HG03521 (cell line): ENCODE measurements at regions not wholly inside any gene's neighbourhood (a gene's known extent, or its start where the extent isn't known, plus 50 kb on each side); places are given as distances from the start of the nearest gene placed in this dataset.
A peak's percentile ranks its signal among the peaks of the same experiment; 100 is the strongest.

Experiments used
- ATAC-seq: cut with Tn5 transposase; IDR thresholded peaks from one replicate; pipeline ENCODE4 v1.9.1; 2021; ENCODE audit warnings: mild to moderate bottlenecking, moderate library complexity; ENCODE audit not compliant: unreplicated experiment

DNA sequence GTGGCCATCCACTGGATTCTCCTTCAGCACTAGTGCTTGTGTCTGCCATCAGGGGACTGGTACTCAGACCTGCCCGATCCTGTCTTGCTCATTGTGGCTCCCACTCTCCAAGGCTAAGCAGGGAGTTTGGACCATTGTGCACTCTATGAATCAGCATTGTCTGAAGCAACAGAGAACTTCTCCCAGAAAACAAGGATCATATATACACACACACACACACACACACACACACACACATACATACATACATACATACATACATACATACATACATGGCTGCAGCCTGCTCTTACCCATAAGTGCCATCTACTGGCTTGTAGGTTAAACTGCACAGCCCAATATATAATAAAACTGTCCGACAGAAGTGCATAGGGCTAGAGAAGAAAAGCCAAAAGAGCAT is 345.3 kb upstream of the LCORL start:
- ATAC-seq: no peak

DNA sequence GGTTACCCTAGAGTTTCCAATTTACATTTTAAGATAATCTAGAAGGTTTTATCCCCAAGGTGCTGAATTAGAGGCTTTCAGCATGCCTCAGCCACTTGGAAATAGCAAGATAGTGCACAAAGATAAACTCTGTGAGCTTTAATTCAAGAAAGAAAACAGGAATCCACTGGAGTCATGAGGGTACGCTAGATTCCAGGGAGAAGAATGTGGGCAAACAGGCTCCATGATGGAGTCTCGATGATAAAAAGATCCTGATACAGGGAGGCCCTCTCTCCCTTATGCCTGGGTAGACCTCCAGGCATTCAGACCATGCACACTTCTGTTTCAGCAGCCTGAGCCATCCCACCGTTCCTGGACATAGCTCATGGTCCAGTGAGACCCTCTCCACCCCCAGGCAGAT is 344.6 kb upstream of the LCORL start:
- ATAC-seq: no peak

DNA sequence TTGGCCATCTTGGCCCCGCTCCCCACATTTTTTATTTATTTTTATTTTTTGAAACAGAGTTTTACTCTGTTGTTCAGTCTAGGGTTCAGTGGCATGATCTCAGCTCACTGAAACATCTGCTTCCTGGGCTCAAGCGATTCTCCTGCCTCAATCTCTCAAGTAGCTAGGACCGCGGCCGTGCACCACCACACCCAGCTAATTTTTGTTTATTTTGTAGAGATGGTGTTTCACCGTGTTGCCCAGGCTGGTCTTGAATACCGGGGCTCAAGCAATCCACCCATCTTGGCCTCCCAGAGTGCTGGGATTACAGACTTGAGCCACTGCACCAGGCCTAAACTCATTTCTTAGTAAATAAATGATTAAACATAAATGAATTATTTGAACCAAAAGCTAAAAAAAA is 322.0 kb upstream of the LCORL start:
- ATAC-seq: no peak

- ATAC-seq: no peak
Observed at GRCh38 chr4:18342847-18343246, 321.3 kb upstream of the LCORL start.

DNA sequence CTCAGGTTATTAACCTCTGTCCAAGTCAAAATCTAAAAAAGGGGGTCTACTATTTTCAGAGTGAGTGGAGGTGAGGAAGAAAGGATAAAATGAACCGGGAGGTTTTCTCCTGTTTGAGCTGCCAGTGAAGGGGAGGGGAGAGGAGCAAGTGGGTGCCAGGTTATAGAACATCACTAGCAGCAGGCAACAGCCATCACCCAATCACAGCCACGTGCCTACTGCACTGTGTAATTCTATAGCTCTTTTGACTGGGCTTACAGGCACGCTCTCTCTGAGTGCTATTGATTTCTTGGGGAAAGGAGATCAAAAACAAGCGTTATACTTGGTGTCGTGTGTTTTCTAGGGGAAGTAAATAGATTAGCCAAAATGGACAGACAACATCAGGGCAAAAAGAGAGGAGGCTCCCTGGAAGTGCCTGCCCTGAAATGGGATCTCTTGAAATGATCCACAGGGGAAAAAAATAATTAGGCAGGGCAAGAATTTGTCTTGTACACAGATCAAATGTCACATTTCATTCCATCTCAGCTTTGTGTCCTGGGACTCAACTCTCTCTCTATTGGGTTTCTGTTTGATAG is 300.5 kb upstream of the LCORL start:
- ATAC-seq: no peak

DNA sequence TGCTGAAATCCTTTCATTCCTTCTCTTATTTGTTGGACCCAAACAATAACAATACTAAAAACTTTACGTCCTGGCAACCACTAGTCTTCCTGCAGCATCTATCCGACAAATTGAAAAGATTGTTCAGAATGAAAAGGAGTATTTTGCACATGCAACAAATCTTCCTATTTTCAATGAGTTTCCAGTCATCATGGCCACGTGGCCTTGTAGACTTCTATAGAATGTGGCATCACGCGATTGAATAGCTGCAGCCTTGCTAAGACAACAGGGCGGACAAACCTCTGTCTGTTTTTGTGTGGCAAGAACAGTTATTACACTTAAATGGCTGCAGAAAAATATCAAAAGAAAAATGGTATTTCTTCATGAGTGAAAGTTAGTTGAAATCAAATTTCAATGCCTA is 297.9 kb upstream of the LCORL start:
- no peak for ATAC-seq

- ATAC-seq: no peak
Observed at GRCh38 chr4:18318682-18319388, 297.3 kb upstream of the LCORL start.

- ATAC-seq: no peak
Observed at GRCh38 chr4:18314731-18315130, 293.2 kb upstream of the LCORL start.

DNA sequence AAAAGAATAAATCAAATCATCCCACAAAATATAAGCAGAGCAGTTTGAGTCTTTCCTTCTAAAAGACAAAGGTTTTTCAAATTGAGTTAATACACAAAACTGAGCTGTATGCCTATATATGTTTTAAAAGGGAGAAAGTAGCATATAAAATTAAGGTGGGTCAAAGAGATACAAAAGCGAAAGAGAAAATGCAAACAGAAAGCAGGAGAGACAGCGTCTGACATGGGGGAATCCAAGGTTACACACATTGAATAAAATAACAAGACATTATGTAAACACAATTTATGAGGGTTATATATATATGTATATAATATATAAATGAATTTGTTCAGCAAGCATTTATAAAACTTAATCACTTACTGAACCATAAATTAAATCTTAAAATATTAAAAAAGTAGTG is 276.1 kb upstream of the LCORL start:
- peak; percentile 45 for ATAC-seq

GRCh38 chr4:18296411-18296810 is 274.9 kb upstream of the LCORL start:
- ATAC-seq: no peak

GRCh38 chr4:18294846-18295245 is 273.3 kb upstream of the LCORL start:
- no peak for ATAC-seq

GRCh38 chr4:18294021-18294420 is 272.5 kb upstream of the LCORL start:
- no peak for ATAC-seq

DNA sequence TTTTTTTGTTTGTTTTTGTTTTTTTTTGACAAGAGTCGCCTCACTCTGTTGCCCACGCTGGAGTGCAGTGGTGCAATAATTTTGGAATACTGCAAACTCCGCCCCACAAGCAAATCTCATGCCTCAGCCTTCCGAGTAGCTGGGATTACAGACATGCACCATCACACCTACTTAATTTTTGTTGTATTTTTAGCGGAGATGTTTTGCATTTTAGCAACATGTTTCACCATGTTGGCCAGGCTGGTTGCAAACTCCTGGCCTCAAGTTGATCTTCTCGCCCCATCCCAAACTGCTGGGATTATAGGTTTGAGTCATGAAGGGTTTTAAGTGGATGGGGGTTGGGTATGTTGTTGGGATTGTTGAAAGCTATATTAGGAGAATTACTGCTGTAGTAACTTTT is 270.9 kb upstream of the LCORL start:
- no peak for ATAC-seq

DNA sequence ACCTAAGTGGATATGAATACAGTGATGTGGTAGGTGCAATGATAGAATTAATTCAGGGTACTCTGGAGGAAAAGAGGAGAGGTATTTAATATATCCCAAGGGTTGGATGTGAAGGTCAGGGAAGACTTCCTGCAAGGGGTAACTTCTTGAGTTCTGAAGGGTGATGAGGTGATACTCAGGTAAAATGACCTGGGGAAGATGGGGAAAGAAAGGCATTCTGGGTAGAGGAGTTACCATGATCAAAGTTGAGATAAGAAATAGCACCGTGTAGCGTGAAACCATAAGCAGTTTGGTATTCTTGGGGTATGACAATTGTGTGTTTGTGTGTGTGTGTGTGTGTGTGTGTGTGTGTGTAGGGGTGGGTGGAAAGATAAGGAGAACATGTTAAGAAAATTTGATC is 270.4 kb upstream of the LCORL start:
- no peak for ATAC-seq

DNA sequence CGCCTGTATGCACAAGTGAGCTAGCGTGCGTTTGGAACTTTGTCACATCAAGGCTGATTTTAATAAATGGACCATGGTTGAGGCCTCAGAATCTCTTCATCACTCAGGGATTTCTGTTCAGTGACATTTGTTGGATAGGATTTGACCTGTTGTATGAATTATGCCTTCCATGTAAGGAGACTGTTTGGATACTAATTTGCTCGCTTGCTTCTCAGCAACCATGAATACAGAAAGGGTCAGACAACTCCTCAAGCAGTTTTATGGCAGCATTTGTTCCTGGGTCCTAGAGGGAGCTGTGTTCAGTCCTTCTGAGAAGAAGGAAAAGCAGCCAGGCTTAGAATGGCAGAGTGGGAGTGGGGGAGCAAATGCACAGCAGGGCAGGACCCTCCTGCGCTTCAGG is 269.7 kb upstream of the LCORL start:
- ATAC-seq: no peak

DNA sequence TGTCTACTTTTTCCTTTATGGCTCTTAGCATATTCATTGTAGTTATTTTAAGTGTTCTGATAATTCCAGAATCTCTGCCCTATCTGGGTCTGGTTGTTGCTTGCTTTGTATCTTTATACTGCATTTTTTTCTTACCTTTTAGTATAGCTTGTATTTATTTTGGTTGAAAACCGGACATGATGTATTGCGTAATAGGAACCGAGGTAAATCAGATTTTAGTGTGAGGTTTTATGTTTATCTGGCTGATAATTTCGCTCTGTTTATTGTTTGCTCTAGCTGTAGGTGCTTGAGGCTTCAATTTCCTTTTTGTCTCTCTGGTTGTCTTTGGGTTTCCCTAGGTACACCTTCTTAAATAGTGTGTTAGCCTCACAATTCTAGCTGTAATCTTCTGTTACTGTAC is 263.8 kb upstream of the LCORL start:
- no peak for ATAC-seq

DNA sequence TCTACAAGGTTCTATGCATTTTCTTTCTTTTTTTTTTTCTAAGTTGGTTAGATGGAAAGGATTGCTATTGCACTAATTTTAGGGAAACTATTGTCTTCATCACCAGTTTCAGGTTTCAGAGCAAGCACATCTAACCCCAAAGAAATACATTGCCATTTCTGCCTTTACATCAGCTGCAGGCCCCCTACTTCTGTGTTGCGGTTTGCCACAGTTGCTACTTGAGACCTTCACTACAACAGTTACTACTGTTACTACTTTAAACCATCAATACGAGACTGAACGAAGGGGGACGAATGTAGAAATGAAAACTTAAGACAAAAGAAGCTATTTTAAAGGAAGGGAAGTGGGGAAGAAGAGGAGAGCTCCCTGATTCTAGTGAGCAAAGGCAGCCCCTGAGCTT is 256.7 kb upstream of the LCORL start:
- no peak for ATAC-seq

- no peak for ATAC-seq
Observed at GRCh38 chr4:18262832-18263231, 241.3 kb upstream of the LCORL start.

GRCh38 chr4:18252052-18252451 is 230.5 kb upstream of the LCORL start:
- no peak for ATAC-seq

DNA sequence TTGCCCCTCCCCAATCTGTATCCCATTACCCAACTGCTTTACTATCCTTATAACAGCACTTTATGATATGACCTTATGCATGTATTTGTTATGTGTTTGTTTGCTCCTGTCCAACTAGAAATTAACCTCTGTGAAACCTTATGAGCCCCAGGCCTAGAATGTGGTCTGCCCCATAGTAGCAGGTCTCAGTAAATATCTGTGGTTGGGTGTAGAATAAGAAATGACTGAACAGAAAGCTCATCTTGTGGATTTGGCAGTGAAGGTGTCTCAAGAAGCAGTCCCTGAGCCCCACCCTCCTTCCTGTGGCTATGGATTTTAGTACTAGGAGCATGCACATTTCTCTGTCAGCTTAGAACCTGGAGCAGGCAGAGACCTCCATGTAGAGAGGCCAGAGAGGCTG is 229.0 kb upstream of the LCORL start:
- no peak for ATAC-seq

DNA sequence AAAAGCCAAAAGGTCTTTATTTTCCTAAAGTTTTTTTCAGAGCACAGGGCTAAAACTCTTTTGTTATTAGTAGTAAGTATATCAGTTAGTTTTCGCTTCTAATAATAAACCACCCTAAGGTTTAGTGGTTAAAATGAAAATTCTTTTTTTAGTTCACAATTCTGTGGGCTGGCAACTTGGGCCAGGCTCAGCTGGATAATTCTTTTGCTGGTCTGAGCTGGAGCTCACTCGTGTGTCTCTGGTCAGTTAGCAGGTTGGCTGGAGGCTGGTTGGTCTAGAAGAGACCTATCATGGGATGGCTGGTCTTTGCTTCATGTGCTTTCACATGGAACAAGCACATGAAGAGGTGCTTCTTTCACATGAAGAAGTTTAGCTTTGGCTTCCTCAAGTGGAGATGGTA is 227.1 kb upstream of the LCORL start:
- no peak for ATAC-seq

GRCh38 chr4:18247189-18247588 is 225.6 kb upstream of the LCORL start:
- ATAC-seq: no peak
